Kasumi-1 (cell line): ENCODE measurements at regions not wholly inside any gene's neighbourhood (a gene's known extent, or its start where the extent isn't known, plus 50 kb on each side); places are given as distances from the start of the nearest gene placed in this dataset.

Experiments
- DNase-seq, 2 experiments: peaks; one replicate each; lab custom pipeline; 2025; lab: John Stamatoyannopoulos, UW

DNA sequence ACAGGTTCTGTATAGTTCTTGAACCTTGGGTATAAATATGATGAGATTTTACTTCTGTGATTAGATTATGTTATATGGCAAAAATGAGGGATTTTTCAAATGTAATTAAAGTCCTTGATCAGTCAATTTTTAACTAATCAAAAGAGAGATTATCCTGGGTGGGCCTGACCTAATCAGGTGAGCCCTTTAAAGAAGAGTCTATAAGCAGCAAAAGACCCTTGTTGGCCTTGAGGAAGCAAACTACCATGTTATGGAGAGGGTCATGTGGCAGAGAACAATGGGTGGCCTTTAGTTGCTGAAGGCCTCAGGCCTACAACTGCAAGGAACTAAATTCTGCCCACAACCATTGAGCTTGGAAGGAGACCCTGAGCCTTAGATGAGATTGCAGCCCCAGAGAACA is 102.5 kb upstream of the RIPOR2 start:
- DNase-seq: no peak

DNA sequence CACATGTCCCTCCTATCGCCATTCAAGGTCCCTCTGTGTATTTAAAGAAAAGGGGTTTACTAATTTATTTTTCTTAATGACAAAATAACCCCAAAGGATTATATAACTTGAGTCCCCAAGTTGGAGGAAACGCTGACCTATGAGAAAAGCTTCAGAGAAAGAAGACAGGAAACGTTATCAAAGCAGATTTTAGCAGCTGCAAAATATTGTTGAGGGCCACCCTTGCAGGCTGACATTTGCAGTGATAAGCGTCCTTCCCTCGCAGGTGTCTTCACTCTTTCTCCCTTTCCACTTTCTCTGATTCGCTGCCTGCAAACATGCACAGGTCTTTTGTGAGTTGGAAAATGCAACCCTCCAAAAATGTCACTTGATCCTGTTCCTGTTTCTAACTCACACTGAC is 103.2 kb upstream of the RIPOR2 start:
- DNase-seq: no peak

DNA sequence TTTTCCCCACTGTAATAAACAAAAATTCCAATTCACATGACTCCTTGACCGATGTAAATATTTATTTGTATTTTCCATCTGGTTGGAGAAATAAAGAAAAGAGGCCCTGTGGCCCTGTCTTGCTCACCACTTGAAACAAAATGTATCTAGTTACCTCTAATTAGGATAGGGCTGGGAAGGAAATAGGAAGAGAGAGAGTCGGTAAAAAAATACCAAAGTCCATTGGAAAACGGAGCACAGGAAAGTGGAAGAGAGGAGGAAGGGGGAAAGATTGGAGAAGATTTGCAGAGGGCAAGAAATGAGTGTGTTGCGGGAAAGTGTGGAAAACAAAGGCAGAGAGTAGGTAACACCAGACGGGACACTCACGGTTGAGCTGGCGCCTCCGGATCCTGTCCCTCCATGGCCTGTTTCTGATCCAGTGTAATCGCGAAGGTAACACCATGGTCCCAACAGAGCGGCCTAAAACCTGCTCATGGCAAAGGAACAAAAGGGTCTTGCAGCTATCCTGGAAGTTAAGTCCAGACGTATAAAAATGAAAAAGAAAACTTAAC is 105.8 kb upstream of the RIPOR2 start:
- no peak for DNase-seq

DNA sequence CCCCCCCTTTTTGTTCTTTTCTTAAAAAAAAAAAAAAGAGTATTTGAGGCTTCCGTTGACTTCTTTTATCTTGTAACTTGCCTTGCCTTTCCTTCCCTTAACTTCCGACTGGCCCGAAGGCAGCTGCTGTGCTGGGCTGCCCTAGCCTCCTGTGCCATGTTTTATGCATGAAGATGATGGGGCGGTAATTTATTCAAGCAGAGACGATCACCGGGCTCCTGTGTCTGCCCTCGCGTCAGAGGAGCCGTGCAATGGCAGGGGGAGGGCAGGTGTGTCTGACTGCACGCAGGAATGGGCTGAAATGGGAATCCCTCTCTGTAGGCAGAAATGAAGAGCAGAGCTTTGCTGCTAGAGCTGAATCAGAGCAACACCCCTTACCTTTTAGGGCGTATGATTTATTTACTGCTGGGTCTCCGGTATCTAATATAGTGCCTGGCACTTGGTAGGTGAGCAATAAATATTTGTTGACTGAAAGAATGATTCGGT is 106.3 kb upstream of the RIPOR2 start:
- no peak for DNase-seq

DNA sequence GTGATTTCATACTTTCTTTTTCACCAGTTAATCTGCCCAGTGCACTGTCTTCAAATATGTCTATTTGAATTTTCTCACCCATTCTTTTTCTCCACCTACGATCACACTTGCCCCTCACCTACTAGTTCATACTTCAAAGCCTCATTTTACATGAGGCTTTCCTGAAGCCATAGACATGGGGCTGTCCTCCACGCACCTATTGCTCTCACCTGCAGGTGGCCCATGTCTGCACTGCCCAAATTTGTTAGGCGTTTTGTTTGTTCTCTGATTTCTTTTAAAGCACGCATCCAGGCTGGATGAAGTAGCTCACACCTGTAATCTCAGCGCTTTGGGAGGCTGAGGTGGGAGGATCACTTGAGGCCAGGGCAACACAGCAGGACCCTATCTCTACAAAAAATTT is 106.8 kb upstream of the RIPOR2 start:
- DNase-seq: no peak

DNA sequence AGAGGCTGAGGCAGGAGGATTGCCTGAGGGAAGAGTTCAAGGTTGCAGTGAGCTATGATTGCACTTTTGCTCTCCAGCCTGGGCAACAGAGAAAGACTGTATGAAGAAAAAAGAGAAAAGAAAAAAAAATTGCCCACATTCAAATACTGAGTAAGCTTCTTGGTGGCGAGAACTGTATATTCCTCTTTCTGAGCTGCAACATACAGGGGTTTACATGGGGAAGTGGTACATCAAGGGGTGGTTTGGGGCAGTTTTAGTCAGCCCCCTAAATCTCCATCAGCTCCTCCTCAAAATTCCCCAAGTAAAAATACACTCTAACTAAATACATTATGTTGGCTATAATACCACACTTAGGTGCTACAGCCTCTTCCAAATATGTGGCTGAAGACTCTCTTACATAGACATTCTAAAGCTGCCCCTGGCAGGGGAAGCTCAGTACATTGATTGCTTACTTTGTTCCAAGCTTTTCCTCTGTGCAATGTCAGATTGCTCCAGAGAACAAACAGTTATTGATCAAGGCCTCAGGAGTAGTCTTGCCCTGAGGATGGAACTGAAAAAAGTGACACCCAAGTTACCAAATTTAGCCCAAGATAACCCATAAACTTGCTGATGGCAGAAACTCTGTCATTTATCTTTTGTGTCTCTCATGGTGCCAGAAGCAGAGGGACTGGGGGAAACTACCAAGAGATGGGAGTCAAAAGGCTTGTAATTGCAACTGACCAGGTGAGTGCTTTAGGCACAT is 107.4 kb upstream of the RIPOR2 start:
- DNase-seq: no peak

DNA sequence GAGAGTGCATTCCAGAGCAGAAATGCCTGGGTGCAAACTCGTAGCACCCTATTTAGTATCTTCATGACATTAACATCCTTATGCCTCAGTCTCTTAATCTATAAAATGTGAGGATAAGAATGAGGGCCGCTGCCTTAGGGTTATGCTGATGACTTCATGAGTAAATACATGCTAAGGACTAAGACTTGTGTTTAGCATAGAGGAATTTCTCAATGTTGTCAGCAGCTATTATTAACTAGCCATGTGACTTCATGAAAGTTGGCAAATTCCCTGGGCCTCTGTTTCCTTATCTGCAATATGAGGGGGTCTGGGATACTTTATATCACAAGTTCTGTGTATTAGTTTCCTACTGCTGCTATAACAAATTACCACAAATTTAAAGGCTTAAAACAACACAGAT is 108.1 kb upstream of the RIPOR2 start:
- no peak for DNase-seq

DNA sequence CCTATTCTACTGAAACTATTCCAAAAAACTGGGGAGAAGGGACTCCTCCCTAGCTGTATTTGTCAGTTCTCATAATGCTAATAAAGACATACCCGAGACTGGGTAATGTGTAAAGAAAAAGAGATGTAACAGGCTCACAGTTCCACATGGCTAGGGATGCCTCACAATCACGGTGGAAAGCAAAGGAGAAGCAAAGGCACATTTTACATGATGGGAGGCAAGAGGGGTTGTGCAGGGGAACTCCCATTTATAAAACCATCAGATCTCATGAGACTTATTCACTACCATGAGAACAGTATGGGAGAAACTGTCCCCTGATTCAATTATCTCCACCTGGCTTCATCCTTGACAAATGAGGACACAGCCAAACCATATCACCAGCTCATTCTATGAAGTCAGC is 111.2 kb upstream of the RIPOR2 start:
- DNase-seq: no peak

DNA sequence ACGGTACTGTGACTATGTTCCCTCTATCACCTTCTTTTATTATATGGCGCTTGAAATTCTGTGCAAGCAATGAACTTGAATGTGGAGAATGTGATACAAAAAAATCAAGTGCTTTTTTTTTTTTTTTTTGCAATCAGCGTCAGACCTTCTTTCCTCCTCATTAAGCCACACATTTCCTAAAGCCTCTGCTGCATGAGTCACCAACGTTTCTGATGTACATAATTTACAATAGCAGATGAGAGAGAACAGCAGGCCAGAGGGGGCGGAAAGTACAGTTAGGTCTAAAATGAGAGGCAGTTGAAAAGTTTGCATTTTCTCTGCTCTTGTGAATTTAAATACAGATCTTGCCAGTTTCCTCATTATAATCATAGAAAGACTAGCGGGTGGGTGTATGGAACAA is 114.6 kb upstream of the RIPOR2 start:
- DNase-seq: peak; percentile 96 to 99

DNA sequence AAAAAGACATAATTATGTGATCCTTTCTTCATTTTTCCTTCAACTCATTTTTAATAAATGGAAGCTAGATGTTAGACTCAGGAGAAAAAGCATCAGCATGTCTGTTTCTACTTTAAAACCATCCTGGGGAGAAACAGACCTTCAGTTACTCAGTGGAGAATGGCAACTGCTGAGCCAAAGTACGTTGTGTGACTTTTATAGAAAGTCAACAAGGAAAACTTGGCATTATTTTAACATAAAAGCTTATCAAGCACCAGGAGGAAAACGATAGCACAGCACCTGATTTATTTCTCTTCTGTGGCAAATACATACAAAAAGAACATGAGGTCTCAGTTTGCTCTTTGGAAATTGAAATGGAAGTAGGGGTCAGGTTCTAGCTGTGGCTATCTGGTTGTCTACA is 115.3 kb upstream of the RIPOR2 start:
- DNase-seq: no peak

DNA sequence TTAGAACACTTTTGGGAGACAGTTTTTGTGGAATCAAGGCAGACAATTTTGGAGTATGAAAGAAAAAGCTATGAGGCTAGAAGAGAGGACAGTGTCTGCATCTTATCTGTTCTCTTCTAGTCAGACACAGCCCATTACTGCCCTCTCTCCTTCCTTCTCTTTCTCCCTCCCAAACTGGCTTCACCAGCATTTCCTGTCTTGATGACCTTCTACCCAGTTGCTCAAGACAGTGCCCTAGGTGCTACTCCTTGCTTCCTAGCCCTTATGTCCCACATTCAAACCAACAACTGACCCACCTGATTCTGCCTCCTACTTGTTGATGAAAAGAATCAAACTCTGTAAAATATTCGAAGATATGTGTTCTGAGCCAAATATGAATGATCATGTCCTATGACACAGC is 116.4 kb upstream of the RIPOR2 start:
- DNase-seq: no peak

DNA sequence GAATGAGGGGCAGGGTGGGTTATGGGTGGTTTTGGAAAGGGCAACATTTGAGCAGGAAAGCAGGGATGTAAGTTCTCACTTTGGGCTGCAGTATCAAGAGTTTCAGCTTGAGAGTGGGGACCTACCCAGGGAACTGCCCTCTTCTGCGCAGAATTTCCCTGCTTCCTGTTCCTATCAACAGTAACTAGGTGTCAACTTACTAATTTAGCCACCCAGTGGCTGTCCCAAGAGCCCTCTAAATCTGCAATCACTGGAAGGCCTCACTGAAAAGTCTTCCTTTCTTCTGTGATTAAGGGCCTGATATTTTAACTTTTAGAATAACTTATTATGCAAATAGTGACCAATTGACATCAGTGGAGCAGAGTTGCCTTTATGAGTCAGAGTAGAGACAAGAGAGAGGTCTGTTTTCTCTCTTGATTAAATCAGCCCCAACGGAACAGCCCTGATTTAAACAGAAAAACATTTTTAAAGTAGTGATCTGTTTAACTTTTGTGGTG is 118.2 kb upstream of the RIPOR2 start:
- peak; percentile 33 to 46 for DNase-seq

DNA sequence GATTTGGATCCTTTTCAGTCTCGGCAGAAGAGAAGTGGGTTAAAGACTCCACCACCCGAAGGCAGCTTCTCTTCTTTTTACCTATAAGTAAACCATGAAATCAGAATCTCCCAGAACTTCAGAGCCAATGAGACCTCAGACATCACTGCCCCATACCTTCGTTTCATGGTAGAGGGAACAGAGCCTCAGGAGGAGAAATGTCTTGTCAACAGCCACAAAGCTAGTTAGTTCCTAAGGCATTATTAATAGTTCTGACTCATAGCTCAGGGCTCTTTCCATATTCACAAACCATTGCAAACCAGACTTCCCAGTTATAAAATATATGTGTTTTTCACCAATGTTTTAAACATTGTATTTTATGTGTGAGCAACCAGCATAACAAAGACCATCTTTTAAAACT is 118.7 kb upstream of the RIPOR2 start:
- DNase-seq: peak; percentile 13 to 22

DNA sequence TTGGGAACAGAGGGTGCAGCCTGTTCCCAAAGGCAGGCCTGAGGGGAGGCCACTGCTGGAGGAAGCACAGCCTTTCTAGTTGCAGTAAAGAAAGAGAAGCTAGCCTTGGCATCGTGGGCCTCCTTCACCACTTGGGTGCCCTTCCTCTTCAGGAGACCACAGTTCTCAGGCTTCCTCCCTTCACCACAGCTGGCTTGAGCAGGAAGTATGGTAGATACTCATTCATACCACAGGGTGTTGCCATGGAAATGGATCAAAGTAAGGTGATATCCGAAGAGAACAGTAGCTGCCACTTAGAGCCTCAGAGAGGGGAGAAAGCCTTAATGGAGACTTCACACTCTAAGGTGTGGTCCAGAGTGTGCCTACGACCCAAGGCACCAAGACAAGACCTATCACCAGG is 120.4 kb upstream of the RIPOR2 start:
- DNase-seq: peak; percentile 96 to 97

DNA sequence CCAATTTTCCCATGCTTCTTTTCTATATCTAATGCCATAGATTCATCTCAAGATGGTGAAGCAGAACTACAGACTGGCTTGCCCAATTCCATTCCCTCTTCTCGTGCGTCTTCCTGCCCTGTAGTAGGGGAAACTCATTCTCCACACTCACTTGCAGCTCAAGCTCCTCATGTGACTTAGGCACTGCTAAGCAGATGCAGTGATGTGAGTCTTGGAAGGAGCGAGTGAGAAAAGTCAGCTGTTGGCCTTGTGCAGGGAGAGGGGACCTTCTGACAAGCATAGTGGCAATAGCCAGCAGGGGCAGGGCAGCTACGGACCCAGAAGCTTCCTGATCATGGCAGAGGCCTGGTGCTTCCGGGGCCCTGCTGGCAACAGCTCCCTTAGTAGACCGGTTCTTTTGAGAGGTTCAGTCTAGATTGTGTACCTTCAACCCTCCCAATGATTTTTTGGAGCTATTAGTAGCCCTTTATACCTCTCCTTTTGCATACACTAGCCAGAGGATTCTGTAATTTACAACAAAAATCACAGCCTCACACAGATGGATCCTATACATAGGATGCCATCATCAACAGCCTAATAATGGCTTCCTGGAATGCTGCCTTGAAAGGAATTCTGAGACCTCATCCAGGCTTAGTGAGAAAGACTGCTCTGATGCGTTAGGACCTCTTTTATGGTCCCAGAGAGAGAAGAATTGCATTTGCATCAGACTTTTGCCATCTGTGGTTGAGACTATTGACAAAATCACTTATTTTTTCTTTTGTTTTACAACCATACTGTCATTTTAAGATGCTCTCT is 121.5 kb upstream of the RIPOR2 start:
- DNase-seq: no peak

DNA sequence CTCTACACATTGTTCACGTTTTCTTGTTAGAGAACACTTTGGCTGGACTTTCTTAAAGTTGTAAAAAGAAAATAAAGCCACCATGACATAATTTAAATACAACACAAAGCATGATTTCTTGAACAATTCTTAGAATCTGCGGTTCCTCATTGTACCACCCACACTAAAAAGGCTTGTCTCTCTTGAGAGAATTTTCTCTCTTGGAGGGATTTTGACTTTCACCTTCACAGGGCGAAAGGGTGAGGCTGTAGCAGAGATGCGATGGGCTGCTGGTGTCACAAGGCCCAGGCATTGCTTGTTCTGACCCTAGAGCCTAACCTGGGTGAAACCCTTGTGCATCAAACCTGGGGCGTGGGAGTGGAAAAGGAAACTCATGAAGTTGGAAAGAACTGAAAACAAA is 122.7 kb upstream of the RIPOR2 start:
- DNase-seq: no peak

DNA sequence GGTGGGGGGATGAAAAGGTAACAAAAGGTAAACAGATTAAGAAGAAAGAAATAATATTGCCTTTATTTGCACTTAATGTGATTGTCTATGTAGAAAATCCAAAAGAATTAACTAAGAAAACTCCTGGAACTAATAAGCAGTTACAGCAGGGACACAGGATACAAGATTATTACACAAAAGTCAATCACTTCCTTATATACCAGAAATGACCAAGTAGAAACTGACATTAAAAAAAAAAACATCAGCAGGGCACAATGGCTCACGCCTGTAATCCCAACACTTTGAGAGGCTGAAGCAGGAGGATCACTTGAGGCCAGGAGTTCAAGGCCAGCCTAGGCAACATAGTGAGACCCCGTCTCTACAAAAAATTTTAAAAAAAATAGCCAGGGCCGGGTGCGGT is 123.2 kb upstream of the RIPOR2 start:
- DNase-seq: no peak

DNA sequence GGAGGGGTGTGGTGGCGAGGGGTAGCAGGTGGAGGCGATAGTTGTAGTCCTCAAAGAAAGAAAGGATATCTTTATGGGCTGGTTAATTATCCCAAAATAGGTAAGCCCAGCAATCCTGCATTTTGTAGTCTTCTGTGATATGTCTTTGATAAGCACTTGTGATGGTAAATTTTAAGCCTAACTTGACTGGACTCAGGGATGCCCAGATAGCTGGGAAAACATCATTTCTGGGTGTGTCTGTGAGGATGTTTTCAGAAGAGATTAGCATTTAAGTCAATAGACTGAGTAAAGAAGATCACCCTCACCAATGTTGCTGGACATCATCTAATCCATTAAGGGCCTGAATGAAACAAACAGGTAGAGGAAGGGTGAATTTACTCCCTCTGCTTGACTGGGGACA is 124.8 kb upstream of the RIPOR2 start:
- no peak for DNase-seq

DNA sequence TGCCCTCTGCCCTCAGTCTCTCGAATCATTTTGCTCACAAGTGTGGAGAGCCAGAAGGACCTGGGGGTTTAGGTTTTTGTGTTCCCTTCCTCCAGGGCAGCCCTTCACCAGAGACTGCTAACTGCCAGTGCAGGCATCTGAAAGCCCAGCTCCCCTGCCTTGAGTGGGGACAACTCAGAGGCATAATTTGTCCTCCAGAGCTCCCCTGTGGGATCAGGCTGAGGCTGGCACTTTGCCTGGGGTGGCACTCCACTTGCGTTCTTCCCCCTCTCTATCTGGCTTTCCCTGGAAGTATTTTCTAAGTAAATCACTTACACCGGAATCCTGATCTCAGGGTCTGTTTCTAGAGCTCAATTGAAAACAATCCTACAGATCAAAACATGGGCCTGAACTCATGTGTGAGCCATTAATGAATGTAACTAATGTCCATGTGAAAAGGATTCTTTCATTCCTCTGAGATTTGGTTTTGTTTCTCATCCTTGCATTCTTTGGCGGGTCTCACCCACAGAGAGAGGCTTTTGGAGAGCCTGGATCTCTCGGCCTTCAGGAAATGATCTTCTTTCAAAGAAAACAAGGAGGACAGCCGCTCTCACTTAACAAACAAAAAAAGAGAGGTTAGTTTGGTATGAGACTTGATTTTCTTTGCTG is 125.7 kb upstream of the RIPOR2 start:
- DNase-seq: no peak

DNA sequence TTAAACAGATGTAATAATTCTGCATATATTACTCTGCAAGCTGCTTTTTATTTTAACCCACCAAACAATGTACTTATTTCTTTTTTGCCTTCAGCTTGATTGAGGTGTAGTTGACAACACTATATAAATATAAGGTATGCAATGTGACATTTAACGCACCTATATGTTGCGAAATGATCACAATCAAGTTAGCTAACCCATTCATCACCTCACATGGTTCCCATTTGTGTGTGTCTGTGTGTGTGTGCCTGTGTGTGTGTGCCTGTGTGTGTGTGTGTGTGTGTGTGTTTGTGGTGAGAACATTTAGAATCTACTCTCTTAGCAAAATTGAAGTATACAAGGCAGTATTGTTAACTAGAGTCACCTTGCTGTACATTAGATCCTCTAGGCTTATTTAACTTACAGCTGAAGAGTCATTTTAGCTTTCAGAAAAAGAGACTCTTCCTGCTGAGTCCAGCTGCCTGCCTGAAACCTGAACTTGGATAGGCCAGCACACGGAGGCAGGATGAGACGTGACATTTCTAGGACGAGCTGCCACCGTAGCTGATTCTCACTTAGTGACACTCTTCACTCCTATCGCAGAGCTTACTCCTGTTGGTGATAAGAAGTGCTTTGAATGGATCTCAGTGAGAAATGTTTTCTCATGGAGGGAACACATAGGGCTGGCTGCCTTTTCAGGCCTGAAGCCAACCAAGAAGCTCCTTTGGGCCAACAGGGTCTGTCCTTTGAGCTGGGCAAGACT is 126.5 kb upstream of the RIPOR2 start:
- DNase-seq: no peak

DNA sequence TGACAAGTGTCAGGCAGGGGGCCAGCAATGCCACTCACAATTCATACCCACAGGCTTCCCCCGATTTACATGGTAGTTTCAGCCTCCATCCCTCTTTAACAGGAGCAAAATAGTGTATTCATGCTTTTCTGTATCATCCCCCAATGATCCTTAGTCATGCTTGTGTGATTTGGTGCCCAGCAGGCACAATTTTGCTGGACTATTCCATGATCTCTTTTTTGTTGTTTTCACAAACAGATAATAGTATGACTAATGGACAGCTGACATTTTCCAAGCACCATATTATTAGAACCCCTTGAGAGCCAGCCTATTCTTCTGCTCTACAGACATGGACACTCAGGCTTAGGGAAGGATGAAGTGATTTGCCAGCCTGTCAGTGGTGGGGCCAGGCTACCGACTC is 128.2 kb upstream of the RIPOR2 start:
- DNase-seq: no peak

DNA sequence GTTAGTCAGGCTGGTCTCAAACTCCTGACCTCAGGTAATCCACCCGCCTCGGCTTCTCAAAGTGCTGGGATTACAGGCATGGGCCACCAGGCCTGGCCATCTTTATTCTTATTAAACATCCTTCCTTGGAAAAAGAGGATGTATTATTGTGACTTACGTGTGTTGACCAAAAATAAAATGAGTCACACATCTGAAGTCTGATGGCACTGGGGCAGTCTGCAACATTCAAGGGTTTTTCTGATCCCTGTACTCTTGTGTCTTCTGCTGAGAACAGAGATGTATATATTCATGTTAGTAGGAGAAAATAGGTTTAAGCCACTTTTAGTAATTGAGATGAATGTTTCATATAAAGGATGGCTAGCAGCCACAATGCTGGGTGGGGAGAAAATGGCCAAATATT is 129.9 kb upstream of the RIPOR2 start:
- DNase-seq: no peak
